DND-41 (cell line): ENCODE measurements at regions not wholly inside any gene's neighbourhood (a gene's known extent, or its start where the extent isn't known, plus 50 kb on each side); places are given as distances from the start of the nearest gene placed in this dataset.

Source experiments
- ATAC-seq: fragments of 200-7000 bp; cut with Tn5 transposase; 3 replicates; pipeline ENCODE4 v1.9.1; 2021; ENCODE audit warnings: low read depth; ENCODE audit not compliant: insufficient read depth
- DNase-seq: peaks from one replicate; pipeline ENCODE4 v3.0.0-alpha.2; 2020
- H2AFZ ChIP-seq: 2 replicates; pipeline ENCODE4 v1.6.0; 2012; ENCODE audit warnings: low read depth, low read length
- H3K27ac ChIP-seq: 2 replicates; pipeline ENCODE4 v1.5.1; 2012; ENCODE audit warnings: low read length, inconsistent platforms
- H3K27me3 ChIP-seq: fragments of 200-600 bp; sonication (generic); 2 replicates; pipeline ENCODE4 v1.6.0; 2012; ENCODE audit warnings: low read length, mild to moderate bottlenecking, inconsistent platforms; ENCODE audit not compliant: insufficient read depth, poor library complexity
- H3K36me3 ChIP-seq: 2 replicates; pipeline ENCODE4 v1.5.1; 2012; ENCODE audit warnings: low read length, inconsistent platforms; ENCODE audit not compliant: insufficient read depth
- H3K4me1 ChIP-seq: 2 replicates; pipeline ENCODE4 v1.5.1; 2012; ENCODE audit warnings: mild to moderate bottlenecking, low read length; ENCODE audit not compliant: insufficient read depth
- H3K4me2 ChIP-seq: 2 replicates; pipeline ENCODE4 v1.6.0; 2012; ENCODE audit warnings: mild to moderate bottlenecking, moderate library complexity, low read length, inconsistent platforms; ENCODE audit not compliant: insufficient read depth
- H3K4me3 ChIP-seq, 2 experiments: fragments of 200-600 bp in 1 of 2; shearing (Covaris generic) in 1 of 2; 2 replicates each; pipeline ENCODE4 v1.5.1; 2012 to 2016; ENCODE audit warnings: inconsistent platforms in 2 of 2, low read length in 2 of 2, mild to moderate bottlenecking in 2 of 2, low read depth in 1 of 2, moderate library complexity in 1 of 2
- H3K79me2 ChIP-seq: 2 replicates; pipeline ENCODE4 v1.6.0; 2012; ENCODE audit warnings: low read length, inconsistent platforms; ENCODE audit not compliant: insufficient read depth
- H3K9ac ChIP-seq: 2 replicates; pipeline ENCODE4 v1.6.0; 2012; ENCODE audit warnings: low read depth, mild to moderate bottlenecking, inconsistent platforms, low read length, moderate library complexity
- H3K9me3 ChIP-seq: 2 replicates; pipeline ENCODE4 v1.5.1; 2012; ENCODE audit warnings: low read length, moderate library complexity, mild to moderate bottlenecking, inconsistent platforms; ENCODE audit not compliant: insufficient read depth, severe bottlenecking
- H4K20me1 ChIP-seq: 2 replicates; pipeline ENCODE4 v1.6.0; 2012; ENCODE audit warnings: low read length; ENCODE audit not compliant: insufficient read depth
- CTCF ChIP-seq: IDR thresholded peaks from 2 replicates; pipeline ENCODE4 v1.5.1; 2012; ENCODE audit warnings: borderline replicate concordance, low read length, moderate library complexity, mild to moderate bottlenecking; ENCODE audit not compliant: poor library complexity, severe bottlenecking; ENCODE audit errors: extremely low read depth
- EZH2 ChIP-seq: IDR thresholded peaks from 3 replicates; pipeline ENCODE4 v1.6.1; 2012; ENCODE audit warnings: borderline replicate concordance, low read depth, mild to moderate bottlenecking, moderate library complexity, low read length, inconsistent platforms; ENCODE audit not compliant: severe bottlenecking

GRCh38 chr12:114266536-114266935 lies 139.4 kb downstream of the TBX5 start:
- no peaks in the 10 kb centered on the region for H3K9me3 ChIP-seq
- no peak overlapping the region for H3K4me2 ChIP-seq
- H3K27ac ChIP-seq = no peak overlapping the region
- DNase-seq (no peak), ATAC-seq (no peak)
- H4K20me1 ChIP-seq = no peaks in the 10 kb centered on the region
- H3K27me3 ChIP-seq = no peaks in the 10 kb centered on the region
- no peaks in the 10 kb centered on the region for H3K4me1 ChIP-seq
- H3K79me2 ChIP-seq = no peaks in the 10 kb centered on the region
- H2AFZ ChIP-seq = no peak overlapping the region
- H3K4me3 ChIP-seq = no peak overlapping the region
- TF ChIP-seq EZH2 (no peak), CTCF (no peak)
- no peaks in the 10 kb centered on the region for H3K36me3 ChIP-seq
- no peak overlapping the region for H3K9ac ChIP-seq

GRCh38 chr12:114265036-114265435 lies 140.9 kb downstream of the TBX5 start:
- no peaks in the 10 kb centered on the region for H3K9me3 ChIP-seq
- no peaks in the 10 kb centered on the region for H3K36me3 ChIP-seq
- no peak overlapping the region for H3K4me3 ChIP-seq
- ATAC-seq = no peak
- no peak overlapping the region for H2AFZ ChIP-seq
- no peaks in the 10 kb centered on the region for H3K79me2 ChIP-seq
- no peak for DNase-seq
- H3K27me3 ChIP-seq = no peaks in the 10 kb centered on the region
- no peaks in the 10 kb centered on the region for H3K4me1 ChIP-seq
- no peak for TF ChIP-seq CTCF
- TF ChIP-seq EZH2 = no peak
- H4K20me1 ChIP-seq = no peaks in the 10 kb centered on the region
- H3K4me2 ChIP-seq = no peak overlapping the region
- no peak overlapping the region for H3K9ac ChIP-seq
- no peak overlapping the region for H3K27ac ChIP-seq

GRCh38 chr12:114263056-114263805 lies 142.7 kb downstream of the TBX5 start:
- Histone ChIP-seq H3K4me1 (no peaks in the 10 kb centered on the region), H3K9ac (no peak overlapping the region), H3K27me3 (no peaks in the 10 kb centered on the region), H2AFZ (no peak overlapping the region), H4K20me1 (no peaks in the 10 kb centered on the region), H3K9me3 (no peaks in the 10 kb centered on the region), H3K79me2 (no peaks in the 10 kb centered on the region), H3K36me3 (no peaks in the 10 kb centered on the region), H3K27ac (no peak overlapping the region), H3K4me3 (no peak overlapping the region), H3K4me2 (no peak overlapping the region)
- DNase-seq = no peak
- TF ChIP-seq EZH2 (no peak), CTCF (no peak)
- no peak for ATAC-seq

- H3K4me1 ChIP-seq = no peaks in the 10 kb centered on the region
- H4K20me1 ChIP-seq = no peaks in the 10 kb centered on the region
- H3K27me3 ChIP-seq = no peaks in the 10 kb centered on the region
- H3K79me2 ChIP-seq = no peaks in the 10 kb centered on the region
- no peak overlapping the region for H3K4me3 ChIP-seq
- no peaks in the 10 kb centered on the region for H3K9me3 ChIP-seq
- H2AFZ ChIP-seq = no peak overlapping the region
- ATAC-seq (no peak), DNase-seq (no peak)
- no peaks in the 10 kb centered on the region for H3K36me3 ChIP-seq
- no peak overlapping the region for H3K9ac ChIP-seq
- no peak overlapping the region for H3K27ac ChIP-seq
- H3K4me2 ChIP-seq = no peak overlapping the region
- TF ChIP-seq EZH2 (no peak), CTCF (no peak)
These were observed 148.3 kb downstream of the TBX5 start for GRCh38 chr12:114257687-114258086.
